IMR-90 (cell line): ENCODE measurements at regions not wholly inside any gene's neighbourhood (a gene's known extent, or its start where the extent isn't known, plus 50 kb on each side); places are given as distances from the start of the nearest gene placed in this dataset.

Experiments used
- ATAC-seq: fragments of 200-7000 bp; cut with Tn5 transposase; 2 replicates; pipeline ENCODE4 v1.9.1; 2020; ENCODE audit warnings: low read depth, mild to moderate bottlenecking, moderate library complexity
- BruUV-seq: library from RNA; stranded (reverse); fragments of 400-500 nt; replicated peaks from 2 replicates; lab custom pipeline; 2021; lab: Mats Ljungman, UMichigan
- CTCF ChIA-PET: fragments of 300-600 bp; formaldehyde crosslinking; extraction: SDS; loops from one replicate; lab custom pipeline; 2021; ENCODE audit warnings: antibody characterized with exemption; lab: Yijun Ruan, JAX
- POLR2A ChIA-PET: fragments of 300-600 bp; sonication (Branson Sonifier 250); formaldehyde crosslinking; loops from one replicate; lab custom pipeline; 2022; ENCODE audit warnings: antibody characterized with exemption; ENCODE audit not compliant: unreplicated experiment; lab: Charles Lee
- DNase-seq: peaks from one replicate; pipeline ENCODE4 v3.0.0; 2013
- H2AFZ ChIP-seq: replicated peaks from 2 replicates; pipeline ENCODE3; 2013; ENCODE audit warnings: low read length, mild to moderate bottlenecking; ENCODE audit not compliant: poor library complexity
- H2AK5ac ChIP-seq: 2 replicates; pipeline ENCODE4 v1.6.1; 2013; ENCODE audit warnings: low read depth, low read length, inconsistent platforms
- H2AK9ac ChIP-seq: replicated peaks from 2 replicates; pipeline ENCODE3; 2013; ENCODE audit warnings: mild to moderate bottlenecking, low read depth, low read length, moderate library complexity; ENCODE audit not compliant: poor library complexity
- H2BK120ac ChIP-seq: 2 replicates; pipeline ENCODE4 v1.6.1; 2013; ENCODE audit warnings: low read depth, low read length, inconsistent platforms
- H2BK15ac ChIP-seq: 3 replicates; pipeline ENCODE4 v1.6.1; 2013; ENCODE audit warnings: low read depth, low read length, inconsistent platforms
- H2BK20ac ChIP-seq: 2 replicates; pipeline ENCODE4 v1.6.1; 2013; ENCODE audit warnings: low read depth, mild to moderate bottlenecking, inconsistent platforms, low read length, moderate library complexity
- H2BK5ac ChIP-seq: 2 replicates; pipeline ENCODE4 v1.6.1; 2013; ENCODE audit warnings: mild to moderate bottlenecking, low read depth, low read length, inconsistent platforms; ENCODE audit not compliant: poor library complexity, severe bottlenecking
- H3K14ac ChIP-seq: replicated peaks from 2 replicates; pipeline ENCODE4 v1.6.1; 2013; ENCODE audit warnings: low read depth, low read length, inconsistent platforms
- H3K18ac ChIP-seq: 2 replicates; pipeline ENCODE4 v1.6.1; 2013; ENCODE audit warnings: low read depth, low read length, control low read depth
- H3K23ac ChIP-seq: 2 replicates; pipeline ENCODE4 v1.6.1; 2013; ENCODE audit warnings: low read depth, low read length, inconsistent platforms
- H3K27ac ChIP-seq: 2 replicates; pipeline ENCODE4 v1.5.1; 2013; ENCODE audit warnings: mild to moderate bottlenecking, control low read depth, low read length; ENCODE audit not compliant: insufficient read depth
- H3K27me3 ChIP-seq: 2 replicates; pipeline ENCODE4 v1.6.1; 2013; ENCODE audit warnings: low read length; ENCODE audit not compliant: control insufficient read depth, insufficient read depth
- H3K36me3 ChIP-seq: 2 replicates; pipeline ENCODE4 v1.6.1; 2013; ENCODE audit warnings: low read length, mixed read lengths; ENCODE audit not compliant: control insufficient read depth, insufficient read depth
- H3K4ac ChIP-seq: 2 replicates; pipeline ENCODE4 v1.6.1; 2013; ENCODE audit warnings: low read depth, low read length, inconsistent platforms
- H3K4me1 ChIP-seq: 2 replicates; pipeline ENCODE4 v1.6.1; 2013; ENCODE audit warnings: low read length, mixed read lengths; ENCODE audit not compliant: control insufficient read depth, insufficient read depth
- H3K4me2 ChIP-seq: 2 replicates; pipeline ENCODE4 v1.6.1; 2013; ENCODE audit warnings: low read depth, mild to moderate bottlenecking, control low read depth, low read length, moderate library complexity
- H3K4me3 ChIP-seq: 2 replicates; pipeline ENCODE4 v1.5.1; 2013; ENCODE audit warnings: low read depth, mild to moderate bottlenecking, control low read depth, low read length, moderate library complexity; ENCODE audit not compliant: insufficient read depth
- H3K56ac ChIP-seq: 2 replicates; pipeline ENCODE4 v1.6.1; 2013; ENCODE audit warnings: low read length, inconsistent platforms; ENCODE audit not compliant: insufficient read depth; ENCODE audit errors: extremely low read depth
- H3K79me1 ChIP-seq, 2 experiments: 2 replicates each; pipeline ENCODE4 v1.6.1; 2013; ENCODE audit warnings: low read length in 2 of 2, inconsistent platforms in 1 of 2, low read depth in 1 of 2
- H3K9ac ChIP-seq: 2 replicates; pipeline ENCODE4 v1.6.1; 2013; ENCODE audit warnings: low read depth, low read length, control low read depth
- H3K9me1 ChIP-seq: 2 replicates; pipeline ENCODE4 v1.6.1; 2013; ENCODE audit warnings: low read length, inconsistent platforms; ENCODE audit not compliant: insufficient read depth
- H3K9me3 ChIP-seq: 2 replicates; pipeline ENCODE4 v1.6.1; 2013; ENCODE audit warnings: low read length; ENCODE audit not compliant: control insufficient read depth, insufficient read depth
- H4K20me1 ChIP-seq: 2 replicates; pipeline ENCODE4 v1.6.1; 2013; ENCODE audit warnings: low read length, inconsistent platforms; ENCODE audit not compliant: insufficient read depth
- H4K5ac ChIP-seq: 2 replicates; pipeline ENCODE4 v1.6.1; 2013; ENCODE audit warnings: mild to moderate bottlenecking, low read depth, low read length, control low read depth
- H4K8ac ChIP-seq, 2 experiments: 2 replicates each; pipeline ENCODE4 v1.6.1; 2013; ENCODE audit warnings: low read depth in 2 of 2, low read length in 2 of 2, control low read depth in 1 of 2, inconsistent platforms in 1 of 2
- H4K91ac ChIP-seq: 2 replicates; pipeline ENCODE4 v1.6.1; 2013; ENCODE audit warnings: low read depth, low read length, inconsistent platforms; ENCODE audit not compliant: insufficient read depth
- CHD1 ChIP-seq: IDR thresholded peaks from 2 replicates; pipeline ENCODE4 v1.6.1; 2012; ENCODE audit warnings: low read depth, low read length, improper control_type of control experiment
- ELK1 ChIP-seq: fragments of 150-350 bp; IDR thresholded peaks from 2 replicates; pipeline ENCODE4 v1.6.1; 2016; ENCODE audit warnings: low read depth, mild to moderate bottlenecking, low read length, moderate library complexity, borderline replicate concordance
- MXI1 ChIP-seq: IDR thresholded peaks from 2 replicates; pipeline ENCODE4 v1.6.1; 2012; ENCODE audit warnings: low read depth, mild to moderate bottlenecking, low read length, moderate library complexity, borderline replicate concordance
- POLR2A ChIP-seq: IDR thresholded peaks from 2 replicates; pipeline ENCODE4 v1.6.1; 2012; ENCODE audit warnings: mild to moderate bottlenecking, low read depth, low read length
- WGBS, 2 experiments: methylation state at CpG; one replicate each; pipeline versions ENCODE4 v1.1.5 to v1.1.7; 2013; ENCODE audit warnings: missing lambda C conversion rate in 2 of 2; ENCODE audit not compliant: insufficient read length in 1 of 2; ENCODE audit errors: extremely low coverage in 2 of 2; 5-methylcytosine and 5-hydroxymethylcytosine counted together
- dilution Hi-C: fragments of 300-500 bp; cut with HindIII; formaldehyde crosslinking; loops from one replicate; pipeline ENCODE4 v1.14.3; 2018; ENCODE audit warnings: low sequenced_read_pairs; ENCODE audit not compliant: unreplicated experiment
- in situ Hi-C: fragments of 300-500 bp; cut with MboI; formaldehyde crosslinking; loops from 3 replicates; pipeline ENCODE4 v1.14.3; 2019; ENCODE audit warnings: low sequenced_read_pairs, inconsistent platforms, mixed read lengths
- intact Hi-C: fragments of 100-400 bp; cut with micrococcal nuclease; formaldehyde crosslinking; loops from 2 replicates; pipeline ENCODE4 v1.10.0; 2022

GRCh38 chr6:142561511-142562265 is 259.9 kb downstream of the ADGRG6 start:
- ATAC-seq (no peak), DNase-seq (no peak)
- Histone ChIP-seq H4K20me1 (no peaks in the 10 kb centered on the region), H3K36me3 (no peaks in the 10 kb centered on the region), H3K9me1 (no peaks in the 10 kb centered on the region), H4K8ac (no peak overlapping the region), H3K9me3 (no peaks in the 10 kb centered on the region), H3K4ac (no peak overlapping the region), H3K4me3 (no peak overlapping the region), H3K23ac (no peak overlapping the region), H2BK5ac (no peak overlapping the region), H3K79me1 (no peaks in the 10 kb centered on the region), H3K18ac (no peak overlapping the region), H2BK120ac (no peak overlapping the region), H2AFZ (no peak overlapping the region), H2BK20ac (no peak overlapping the region), H4K91ac (no peak overlapping the region), H3K14ac (no peak overlapping the region), H3K4me2 (no peak overlapping the region), H3K4me1 (no peaks in the 10 kb centered on the region), H4K5ac (no peak overlapping the region), H2BK15ac (no peak overlapping the region), H3K9ac (no peak overlapping the region), H2AK9ac (no peak overlapping the region), H2AK5ac (no peak overlapping the region), H3K56ac (no peak overlapping the region), H3K27me3 (peaks cover 8% of the 10 kb centered on the region), H3K27ac (no peak overlapping the region)
- whole genome bisulfite sequencing, 2 experiments, result no CpG with 5 or more reads among the region's 3 CpGs
- POLR2A ChIA-PET, result no interaction called here
- intact Hi-C loops (loop anchor here (10.0 kb wide), 1 partner anchor 87 kb away; no protein-coding TSS in a partner anchor), in situ Hi-C loops (no loop called here), dilution Hi-C loops (no loop called here)
- TF ChIP-seq CHD1 (no peak), MXI1 (no peak), POLR2A (no peak), ELK1 (no peak)
- CTCF ChIA-PET, result no interaction called here
- no TSS peak for BruUV-seq
